ENCODE measurements at regions not wholly inside any gene's neighbourhood (a gene's known extent, or its start where the extent isn't known, plus 50 kb on each side); places are given as distances from the start of the nearest gene placed in this dataset.

GRCh38 chr10:129320340-129320739, 146.7 kb upstream of the MGMT start:
- H3K4me2 ChIP-seq (ENCODE audit: low read length) = no peak overlapping the region
- H3K4me1 ChIP-seq (ENCODE audit: control insufficient read depth, low read length) = no peaks in the 10 kb centered on the region
- H3K36me3 ChIP-seq (ENCODE audit: control insufficient read depth, low read length) = no peaks in the 10 kb centered on the region
- no peak overlapping the region for H3K27ac ChIP-seq (ENCODE audit: low read depth, low read length)
- H3K27me3 ChIP-seq (ENCODE audit: control insufficient read depth, low read length) = no peaks in the 10 kb centered on the region
- no peaks in the 10 kb centered on the region for H3K79me2 ChIP-seq (ENCODE audit: control insufficient read depth, low read length)
- H4K20me1 ChIP-seq (ENCODE audit: control insufficient read depth, insufficient read depth, low read depth, low read length) = no peaks in the 10 kb centered on the region
- no peaks in the 10 kb centered on the region for H3K9me2 ChIP-seq (replicated peaks; ENCODE audit: control insufficient read depth, low read length)
- peaks cover 3% of the 10 kb centered on the region; the same call in 1 of the 2 replicates for H3K9me3 ChIP-seq (ENCODE audit: control insufficient read depth, insufficient read depth, low read length)
- no peaks in the 10 kb centered on the region for H3F3A ChIP-seq (ENCODE audit: control insufficient read depth, insufficient read depth)
- TF ChIP-seq CTCF (IDR thresholded peaks at IDR 0.05; ENCODE audit: low read depth, low read length, poor library complexity, severe bottlenecking) (no peak), EZH2phosphoT487 (IDR thresholded peaks at IDR 0.05; ENCODE audit: borderline replicate concordance, low read length) (no peak)
- no peak overlapping the region for H3K4me3 ChIP-seq (ENCODE audit: low read length)

- Histone ChIP-seq H3K4me2 (ENCODE audit: low read length) (no peak overlapping the region), H3F3A (ENCODE audit: control insufficient read depth, insufficient read depth) (no peaks in the 10 kb centered on the region), H3K27ac (ENCODE audit: low read depth, low read length) (no peak overlapping the region), H3K79me2 (ENCODE audit: control insufficient read depth, low read length) (no peaks in the 10 kb centered on the region), H3K4me3 (ENCODE audit: low read length) (no peak overlapping the region), H3K4me1 (ENCODE audit: control insufficient read depth, low read length) (no peaks in the 10 kb centered on the region), H3K9me3 (ENCODE audit: control insufficient read depth, insufficient read depth, low read length) (no peaks in the 10 kb centered on the region; the same call in 1 of the 2 replicates), H3K36me3 (ENCODE audit: control insufficient read depth, low read length) (no peaks in the 10 kb centered on the region), H3K27me3 (ENCODE audit: control insufficient read depth, low read length) (no peaks in the 10 kb centered on the region), H3K9me2 (replicated peaks; ENCODE audit: control insufficient read depth, low read length) (no peaks in the 10 kb centered on the region), H4K20me1 (ENCODE audit: control insufficient read depth, insufficient read depth, low read depth, low read length) (no peaks in the 10 kb centered on the region)
- TF ChIP-seq EZH2phosphoT487 (IDR thresholded peaks at IDR 0.05; ENCODE audit: borderline replicate concordance, low read length) = no peak
Observed at GRCh38 chr10:129321727-129322126, 145.3 kb upstream of the MGMT start.

GRCh38 chr10:129322933-129323820, 143.9 kb upstream of the MGMT start:
- H3K27me3 ChIP-seq (ENCODE audit: control insufficient read depth, low read length) = no peaks in the 10 kb centered on the region
- H3F3A ChIP-seq (ENCODE audit: control insufficient read depth, insufficient read depth) = no peaks in the 10 kb centered on the region
- no peak overlapping the region for H3K27ac ChIP-seq (ENCODE audit: low read depth, low read length)
- no peaks in the 10 kb centered on the region; the same call in 1 of the 2 replicates for H3K9me3 ChIP-seq (ENCODE audit: control insufficient read depth, insufficient read depth, low read length)
- H3K4me1 ChIP-seq (ENCODE audit: control insufficient read depth, low read length) = no peaks in the 10 kb centered on the region
- no peak overlapping the region for H3K4me3 ChIP-seq (ENCODE audit: low read length)
- TF ChIP-seq EZH2phosphoT487 (IDR thresholded peaks at IDR 0.05; ENCODE audit: borderline replicate concordance, low read length) = no peak
- TF ChIP-seq CTCF (IDR thresholded peaks at IDR 0.05; ENCODE audit: low read depth, low read length, poor library complexity, severe bottlenecking) = no peak
- no peaks in the 10 kb centered on the region for H3K9me2 ChIP-seq (replicated peaks; ENCODE audit: control insufficient read depth, low read length)
- no peaks in the 10 kb centered on the region for H3K79me2 ChIP-seq (ENCODE audit: control insufficient read depth, low read length)
- no peaks in the 10 kb centered on the region for H4K20me1 ChIP-seq (ENCODE audit: control insufficient read depth, insufficient read depth, low read depth, low read length)
- no peak overlapping the region for H3K4me2 ChIP-seq (ENCODE audit: low read length)
- H3K36me3 ChIP-seq (ENCODE audit: control insufficient read depth, low read length) = no peaks in the 10 kb centered on the region

GRCh38 chr10:129323879-129324278, 143.2 kb upstream of the MGMT start:
- no peaks in the 10 kb centered on the region for H3K36me3 ChIP-seq (ENCODE audit: control insufficient read depth, low read length)
- H3K4me3 ChIP-seq (ENCODE audit: low read length) = no peak overlapping the region
- no peaks in the 10 kb centered on the region for H3F3A ChIP-seq (ENCODE audit: control insufficient read depth, insufficient read depth)
- H4K20me1 ChIP-seq (ENCODE audit: control insufficient read depth, insufficient read depth, low read depth, low read length) = no peaks in the 10 kb centered on the region
- H3K4me2 ChIP-seq (ENCODE audit: low read length) = no peak overlapping the region
- no peaks in the 10 kb centered on the region for H3K4me1 ChIP-seq (ENCODE audit: control insufficient read depth, low read length)
- no peak overlapping the region for H3K27ac ChIP-seq (ENCODE audit: low read depth, low read length)
- no peaks in the 10 kb centered on the region for H3K9me2 ChIP-seq (replicated peaks; ENCODE audit: control insufficient read depth, low read length)
- TF ChIP-seq EZH2phosphoT487 (IDR thresholded peaks at IDR 0.05; ENCODE audit: borderline replicate concordance, low read length) (no peak), CTCF (IDR thresholded peaks at IDR 0.05; ENCODE audit: low read depth, low read length, poor library complexity, severe bottlenecking) (no peak)
- H3K9me3 ChIP-seq (ENCODE audit: control insufficient read depth, insufficient read depth, low read length) = no peaks in the 10 kb centered on the region; the same call in 1 of the 2 replicates
- no peaks in the 10 kb centered on the region for H3K79me2 ChIP-seq (ENCODE audit: control insufficient read depth, low read length)
- H3K27me3 ChIP-seq (ENCODE audit: control insufficient read depth, low read length) = no peaks in the 10 kb centered on the region

Data from DOHH2 (cell line).